Smooth muscle cell of the brain vasculature (primary cell): ENCODE measurements at regions not wholly inside any gene's neighbourhood (a gene's known extent, or its start where the extent isn't known, plus 50 kb on each side); places are given as distances from the start of the nearest gene placed in this dataset.
"Not testable (repeated sequence)": the region's sequence is repeated elsewhere in the genome, so short reads cannot be mapped to it uniquely, and the experiment has no call there.

ENCODE experiments used
- DNase-seq: peaks from one replicate; pipeline ENCODE4 v3.0.0-alpha.2; 2012; ENCODE audit warnings: low read depth, low spot score

GRCh38 chr17:56000411-56000810, 152.9 kb upstream of the ANKFN1 start:
- no peak for DNase-seq

- DNase-seq: not testable (repeated sequence)
These were observed 150.6 kb upstream of the ANKFN1 start for GRCh38 chr17:56002656-56003055.

- no peak for DNase-seq
These were observed 143.3 kb upstream of the ANKFN1 start for GRCh38 chr17:56009795-56010651.

GRCh38 chr17:56011406-56012131, 141.7 kb upstream of the ANKFN1 start:
- DNase-seq: no peak

- no peak for DNase-seq
These were observed 135.1 kb upstream of the ANKFN1 start for GRCh38 chr17:56018211-56018610.

- DNase-seq: no peak
These were observed 132.9 kb upstream of the ANKFN1 start for GRCh38 chr17:56020369-56020768.

GRCh38 chr17:56021681-56022190, 131.5 kb upstream of the ANKFN1 start:
- DNase-seq: no peak

- DNase-seq: no peak
These were observed 129.4 kb upstream of the ANKFN1 start for GRCh38 chr17:56023851-56024250.

GRCh38 chr17:56026915-56027314, 126.4 kb upstream of the ANKFN1 start:
- no peak for DNase-seq

- DNase-seq: no peak
These were observed 124.4 kb upstream of the ANKFN1 start for GRCh38 chr17:56028837-56029236.

- no peak for DNase-seq
These were observed 123.2 kb upstream of the ANKFN1 start for GRCh38 chr17:56030009-56030624.

GRCh38 chr17:56031636-56032035, 121.6 kb upstream of the ANKFN1 start:
- DNase-seq: no peak

- no peak for DNase-seq
These were observed 119.1 kb upstream of the ANKFN1 start for GRCh38 chr17:56034197-56034635.

GRCh38 chr17:56038131-56038530, 115.1 kb upstream of the ANKFN1 start:
- DNase-seq: no peak

GRCh38 chr17:56045872-56046271, 107.4 kb upstream of the ANKFN1 start:
- DNase-seq: no peak

- no peak for DNase-seq
These were observed 105.9 kb upstream of the ANKFN1 start for GRCh38 chr17:56047331-56047730.

GRCh38 chr17:56057869-56058268, 95.4 kb upstream of the ANKFN1 start:
- no peak for DNase-seq

- DNase-seq: no peak
These were observed 88.8 kb upstream of the ANKFN1 start for GRCh38 chr17:56064506-56064905.

GRCh38 chr17:56074361-56074890, 78.8 kb upstream of the ANKFN1 start:
- DNase-seq: no peak

GRCh38 chr17:56076980-56077379, 76.3 kb upstream of the ANKFN1 start:
- DNase-seq: no peak

- no peak for DNase-seq
These were observed 69.8 kb upstream of the ANKFN1 start for GRCh38 chr17:56083475-56083874.
